OCI-LY1 (cell line): ENCODE measurements at regions not wholly inside any gene's neighbourhood (a gene's known extent, or its start where the extent isn't known, plus 50 kb on each side); places are given as distances from the start of the nearest gene placed in this dataset.

Experiments used
- CTCF ChIP-seq: fragments of 200-600 bp; sonication (generic), shearing (Covaris generic); IDR thresholded peaks from 2 replicates; pipeline ENCODE4 v1.5.1; 2017; ENCODE audit warnings: mild to moderate bottlenecking, antibody characterized with exemption, low read length, moderate library complexity, mixed read lengths
- EZH2 ChIP-seq: fragments of 200-600 bp; sonication (generic), shearing (Covaris generic); IDR thresholded peaks from 2 replicates; pipeline ENCODE4 v1.8.0; 2017; ENCODE audit warnings: borderline replicate concordance, mixed run types, mild to moderate bottlenecking, antibody characterized with exemption, low read length, moderate library complexity, mixed read lengths

- TF ChIP-seq CTCF (no peak), EZH2 (no peak)
These were observed 193.6 kb upstream of the LRRC3B start for GRCh38 chr3:26428992-26429391.
